Ectodermal cell (in vitro differentiated cells): ENCODE measurements at regions not wholly inside any gene's neighbourhood (a gene's known extent, or its start where the extent isn't known, plus 50 kb on each side); places are given as distances from the start of the nearest gene placed in this dataset.

Experiments used
- H3K27ac ChIP-seq: 2 replicates; pipeline ENCODE4 v1.7.0; 2013; ENCODE audit warnings: mild to moderate bottlenecking, low read depth, low read length; ENCODE audit not compliant: insufficient read depth, poor library complexity, severe bottlenecking
- H3K27me3 ChIP-seq: 2 replicates; pipeline ENCODE4 v1.7.0; 2013; ENCODE audit warnings: mild to moderate bottlenecking, low read length; ENCODE audit not compliant: insufficient read depth, control insufficient read depth, poor library complexity, severe bottlenecking
- H3K36me3 ChIP-seq: one replicate; pipeline ENCODE4 v1.7.0; 2013; ENCODE audit warnings: low read length; ENCODE audit not compliant: control insufficient read depth, insufficient read depth
- H3K4me1 ChIP-seq: one replicate; pipeline ENCODE4 v1.7.0; 2013; ENCODE audit warnings: low read length; ENCODE audit not compliant: control insufficient read depth, insufficient read depth
- H3K4me3 ChIP-seq: 2 replicates; pipeline ENCODE4 v1.7.0; 2013; ENCODE audit warnings: low read depth, low read length, control low read depth; ENCODE audit not compliant: insufficient read depth
- H3K9me3 ChIP-seq: 2 replicates; pipeline ENCODE4 v1.7.0; 2013; ENCODE audit warnings: mild to moderate bottlenecking, low read length, moderate library complexity; ENCODE audit not compliant: control insufficient read depth
- WGBS, 2 experiments: methylation state at CpG; one replicate each; pipeline ENCODE4 v1.1.7; 2013; ENCODE audit warnings: missing lambda C conversion rate in 2 of 2; 5-methylcytosine and 5-hydroxymethylcytosine counted together

GRCh38 chr6:145141572-145141971, 593.7 kb downstream of the EPM2A start:
- no peak overlapping the region for H3K4me3 ChIP-seq
- H3K9me3 ChIP-seq = no peaks in the 10 kb centered on the region
- no peaks in the 10 kb centered on the region for H3K36me3 ChIP-seq
- H3K27ac ChIP-seq = no peak overlapping the region
- no peaks in the 10 kb centered on the region for H3K27me3 ChIP-seq
- peaks cover 16% of the 10 kb centered on the region for H3K4me1 ChIP-seq

- H3K36me3 ChIP-seq = no peaks in the 10 kb centered on the region
- no peaks in the 10 kb centered on the region for H3K9me3 ChIP-seq
- H3K27me3 ChIP-seq = no peaks in the 10 kb centered on the region
- 93 to 100% methylated on average over 1 of the region's 1 CpG for WGBS, 2 experiments
- H3K4me3 ChIP-seq = no peak overlapping the region
- peaks cover 16% of the 10 kb centered on the region for H3K4me1 ChIP-seq
- H3K27ac ChIP-seq = no peak overlapping the region
These were observed 592.4 kb downstream of the EPM2A start for GRCh38 chr6:145142958-145143357.

GRCh38 chr6:145143379-145143778, 591.9 kb downstream of the EPM2A start:
- Histone ChIP-seq H3K4me3 (no peak overlapping the region), H3K9me3 (no peaks in the 10 kb centered on the region), H3K27ac (no peak overlapping the region), H3K36me3 (no peaks in the 10 kb centered on the region), H3K4me1 (peaks cover 16% of the 10 kb centered on the region), H3K27me3 (no peaks in the 10 kb centered on the region)
- 97 to 100% methylated on average over 2 to 3 of the region's 3 CpGs for WGBS, 2 experiments

GRCh38 chr6:145147559-145147958, 587.8 kb downstream of the EPM2A start:
- H3K4me3 ChIP-seq = no peak overlapping the region
- no peaks in the 10 kb centered on the region for H3K27me3 ChIP-seq
- H3K36me3 ChIP-seq = no peaks in the 10 kb centered on the region
- H3K4me1 ChIP-seq = peaks cover 6% of the 10 kb centered on the region
- no peak overlapping the region for H3K27ac ChIP-seq
- no peaks in the 10 kb centered on the region for H3K9me3 ChIP-seq

- Histone ChIP-seq H3K9me3 (no peaks in the 10 kb centered on the region), H3K27me3 (no peaks in the 10 kb centered on the region), H3K4me3 (no peak overlapping the region), H3K36me3 (no peaks in the 10 kb centered on the region), H3K4me1 (peaks cover 6% of the 10 kb centered on the region), H3K27ac (no peak overlapping the region)
- WGBS, 2 experiments = 90 to 94% methylated on average over 3 of the region's 3 CpGs
These were observed 587.2 kb downstream of the EPM2A start for GRCh38 chr6:145147981-145148749.

GRCh38 chr6:145148776-145149175, 586.5 kb downstream of the EPM2A start:
- Histone ChIP-seq H3K4me3 (no peak overlapping the region), H3K36me3 (no peaks in the 10 kb centered on the region), H3K27ac (no peak overlapping the region), H3K9me3 (no peaks in the 10 kb centered on the region), H3K27me3 (no peaks in the 10 kb centered on the region), H3K4me1 (peaks cover 6% of the 10 kb centered on the region)
- 90 to 98% methylated on average over 2 of the region's 2 CpGs for WGBS, 2 experiments

- no peaks in the 10 kb centered on the region for H3K9me3 ChIP-seq
- no peaks in the 10 kb centered on the region for H3K36me3 ChIP-seq
- H3K4me3 ChIP-seq = no peak overlapping the region
- H3K27me3 ChIP-seq = no peaks in the 10 kb centered on the region
- no peak overlapping the region for H3K27ac ChIP-seq
- WGBS, 2 experiments = 73 to 74% methylated on average over 3 of the region's 3 CpGs
- peaks cover 6% of the 10 kb centered on the region for H3K4me1 ChIP-seq
These were observed 583.7 kb downstream of the EPM2A start for GRCh38 chr6:145151624-145152023.

- Histone ChIP-seq H3K27me3 (no peaks in the 10 kb centered on the region), H3K4me3 (no peak overlapping the region), H3K27ac (no peak overlapping the region), H3K9me3 (no peaks in the 10 kb centered on the region), H3K36me3 (no peaks in the 10 kb centered on the region), H3K4me1 (peaks cover 6% of the 10 kb centered on the region)
- WGBS, 2 experiments = 53 to 63% methylated on average over 6 of the region's 6 CpGs
These were observed 581.8 kb downstream of the EPM2A start for GRCh38 chr6:145153495-145153894.

- H3K4me1 ChIP-seq = no peaks in the 10 kb centered on the region
- H3K36me3 ChIP-seq = no peaks in the 10 kb centered on the region
- H3K9me3 ChIP-seq = peaks cover 2% of the 10 kb centered on the region
- H3K4me3 ChIP-seq = no peak overlapping the region
- H3K27ac ChIP-seq = no peak overlapping the region
- no peaks in the 10 kb centered on the region for H3K27me3 ChIP-seq
- WGBS, 2 experiments = 100% methylated on average over 1 of the region's 1 CpG
These were observed 579.9 kb downstream of the EPM2A start for GRCh38 chr6:145155411-145155810.

- Histone ChIP-seq H3K27me3 (no peaks in the 10 kb centered on the region), H3K4me3 (no peak overlapping the region), H3K27ac (no peak overlapping the region), H3K9me3 (peaks cover 2% of the 10 kb centered on the region), H3K36me3 (no peaks in the 10 kb centered on the region), H3K4me1 (no peaks in the 10 kb centered on the region)
- WGBS, 2 experiments = 90 to 99% methylated on average over 2 of the region's 2 CpGs
These were observed 579.2 kb downstream of the EPM2A start for GRCh38 chr6:145155873-145156782.
